ENCODE measurements at regions not wholly inside any gene's neighbourhood (a gene's known extent, or its start where the extent isn't known, plus 50 kb on each side); places are given as distances from the start of the nearest gene placed in this dataset.

- TF ChIP-seq FOXP2 (optimal IDR thresholded peaks at IDR 0.05; ENCODE audit: borderline replicate concordance, extremely low read depth, extremely low read length, insufficient read depth) (no peak), SIN3A (IDR thresholded peaks at IDR 0.05; ENCODE audit: borderline replicate concordance, insufficient read depth, low read length) (no peak), TAF1 (IDR thresholded peaks at IDR 0.05; ENCODE audit: borderline replicate concordance, insufficient read depth, low read length) (no peak), REST (IDR thresholded peaks at IDR 0.05; ENCODE audit: insufficient read depth in 1 of 2, low read depth in 2 of 2, low read length in 2 of 2) (no peak), POLR2AphosphoS5 (IDR thresholded peaks at IDR 0.05; ENCODE audit: low read depth, low read length) (no peak)
Measured at GRCh38 chr11:19393941-19394340, 153.2 kb upstream of the E2F8 start.

- TF ChIP-seq TAF1 (IDR thresholded peaks at IDR 0.05; ENCODE audit: borderline replicate concordance, insufficient read depth, low read length) = no peak
- no peak for TF ChIP-seq SIN3A (IDR thresholded peaks at IDR 0.05; ENCODE audit: borderline replicate concordance, insufficient read depth, low read length)
- no peak for TF ChIP-seq FOXP2 (optimal IDR thresholded peaks at IDR 0.05; ENCODE audit: borderline replicate concordance, extremely low read depth, extremely low read length, insufficient read depth)
- no peak for TF ChIP-seq REST (IDR thresholded peaks at IDR 0.05; ENCODE audit: insufficient read depth in 1 of 2, low read depth in 2 of 2, low read length in 2 of 2)
- TF ChIP-seq POLR2AphosphoS5 (IDR thresholded peaks at IDR 0.05; ENCODE audit: low read depth, low read length) = no peak
Measured at GRCh38 chr11:19392847-19393518, 152.2 kb upstream of the E2F8 start.

GRCh38 chr11:19392321-19392720 lies 151.6 kb upstream of the E2F8 start:
- TF ChIP-seq TAF1 (IDR thresholded peaks at IDR 0.05; ENCODE audit: borderline replicate concordance, insufficient read depth, low read length) (no peak), REST (IDR thresholded peaks at IDR 0.05; ENCODE audit: insufficient read depth in 1 of 2, low read depth in 2 of 2, low read length in 2 of 2) (no peak), FOXP2 (optimal IDR thresholded peaks at IDR 0.05; ENCODE audit: borderline replicate concordance, extremely low read depth, extremely low read length, insufficient read depth) (no peak), SIN3A (IDR thresholded peaks at IDR 0.05; ENCODE audit: borderline replicate concordance, insufficient read depth, low read length) (no peak), POLR2AphosphoS5 (IDR thresholded peaks at IDR 0.05; ENCODE audit: low read depth, low read length) (no peak)

GRCh38 chr11:19391652-19392051 lies 150.9 kb upstream of the E2F8 start:
- no peak for TF ChIP-seq SIN3A (IDR thresholded peaks at IDR 0.05; ENCODE audit: borderline replicate concordance, insufficient read depth, low read length)
- TF ChIP-seq POLR2AphosphoS5 (IDR thresholded peaks at IDR 0.05; ENCODE audit: low read depth, low read length) = no peak
- no peak for TF ChIP-seq TAF1 (IDR thresholded peaks at IDR 0.05; ENCODE audit: borderline replicate concordance, insufficient read depth, low read length)
- TF ChIP-seq REST (IDR thresholded peaks at IDR 0.05; ENCODE audit: insufficient read depth in 1 of 2, low read depth in 2 of 2, low read length in 2 of 2) = no peak
- no peak for TF ChIP-seq FOXP2 (optimal IDR thresholded peaks at IDR 0.05; ENCODE audit: borderline replicate concordance, extremely low read depth, extremely low read length, insufficient read depth)

All from PFSK-1 (cell line).